ENCODE measurements at regions not wholly inside any gene's neighbourhood (a gene's known extent, or its start where the extent isn't known, plus 50 kb on each side); places are given as distances from the start of the nearest gene placed in this dataset.
A peak's percentile ranks its signal among the peaks of the same experiment; 100 is the strongest.

DNA sequence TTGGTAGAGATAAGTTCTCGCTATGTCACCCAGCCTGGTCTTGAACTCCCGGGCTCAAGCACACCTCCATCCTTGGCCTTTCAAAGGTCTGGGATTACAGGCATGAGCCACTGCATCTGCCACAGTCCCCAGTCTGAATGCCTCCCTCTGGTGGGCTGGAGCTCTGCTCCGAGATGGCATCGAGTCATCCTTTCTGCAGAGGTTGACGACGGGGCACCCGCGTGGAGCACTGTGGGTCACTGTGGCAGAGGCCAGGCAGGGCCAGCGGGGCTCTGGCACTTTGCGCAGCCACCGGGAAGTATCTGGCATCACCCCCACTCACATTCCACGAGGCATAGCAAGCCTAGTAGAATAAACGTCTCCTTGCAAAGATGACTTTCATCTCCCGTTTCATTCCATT lies 163.3 kb upstream of the DIO3 start:
- no peak for DNase-seq
- Histone ChIP-seq H3K9me3 (no peaks in the 10 kb centered on the region), H3K4me1 (peaks cover 0 to under 1% (median 0%) of the 10 kb centered on the region in 4 donors), H3K27me3 (peaks cover 0 to 28% of the 10 kb centered on the region in 2 donors), H3K27ac (no peak overlapping the region), H3K36me3 (no peaks in the 10 kb centered on the region), H3K4me3 (no peak overlapping the region)
- TF ChIP-seq, protein P1, sequence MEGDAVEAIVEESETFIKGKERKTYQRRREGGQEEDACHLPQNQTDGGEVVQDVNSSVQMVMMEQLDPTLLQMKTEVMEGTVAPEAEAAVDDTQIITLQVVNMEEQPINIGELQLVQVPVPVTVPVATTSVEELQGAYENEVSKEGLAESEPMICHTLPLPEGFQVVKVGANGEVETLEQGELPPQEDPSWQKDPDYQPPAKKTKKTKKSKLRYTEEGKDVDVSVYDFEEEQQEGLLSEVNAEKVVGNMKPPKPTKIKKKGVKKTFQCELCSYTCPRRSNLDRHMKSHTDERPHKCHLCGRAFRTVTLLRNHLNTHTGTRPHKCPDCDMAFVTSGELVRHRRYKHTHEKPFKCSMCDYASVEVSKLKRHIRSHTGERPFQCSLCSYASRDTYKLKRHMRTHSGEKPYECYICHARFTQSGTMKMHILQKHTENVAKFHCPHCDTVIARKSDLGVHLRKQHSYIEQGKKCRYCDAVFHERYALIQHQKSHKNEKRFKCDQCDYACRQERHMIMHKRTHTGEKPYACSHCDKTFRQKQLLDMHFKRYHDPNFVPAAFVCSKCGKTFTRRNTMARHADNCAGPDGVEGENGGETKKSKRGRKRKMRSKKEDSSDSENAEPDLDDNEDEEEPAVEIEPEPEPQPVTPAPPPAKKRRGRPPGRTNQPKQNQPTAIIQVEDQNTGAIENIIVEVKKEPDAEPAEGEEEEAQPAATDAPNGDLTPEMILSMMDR (IDR thresholded peaks at IDR 0.05): no peak
- intact Hi-C loops (cut with DNase I; ENCODE audit: low total_unique reads): no loop called here

- Histone ChIP-seq H3K9me3 (no peaks in the 10 kb centered on the region), H3K4me1 (peaks cover 0 to 3% (median 0%) of the 10 kb centered on the region in 4 donors), H3K4me3 (no peak overlapping the region), H3K27me3 (peaks cover 0 to 34% of the 10 kb centered on the region in 2 donors), H3K36me3 (no peaks in the 10 kb centered on the region), H3K27ac (no peak overlapping the region)
- no peak for DNase-seq
- intact Hi-C loops (cut with DNase I; ENCODE audit: low total_unique reads): no loop called here
- TF ChIP-seq, protein P1 (IDR thresholded peaks at IDR 0.05): no peak
These were observed 161.4 kb upstream of the DIO3 start for GRCh38 chr14:101399737-101400517.

- intact Hi-C loops (cut with DNase I; ENCODE audit: low total_unique reads): no loop called here
- Histone ChIP-seq H3K27ac (no peak overlapping the region), H3K36me3 (no peaks in the 10 kb centered on the region), H3K4me3 (no peak overlapping the region), H3K9me3 (no peaks in the 10 kb centered on the region), H3K4me1 (peaks cover 0 to 3% (median 0%) of the 10 kb centered on the region in 4 donors), H3K27me3 (peaks cover 0 to 34% of the 10 kb centered on the region in 2 donors)
- no peak for DNase-seq
- TF ChIP-seq, protein P1 (IDR thresholded peaks at IDR 0.05): no peak
These were observed 160.5 kb upstream of the DIO3 start for GRCh38 chr14:101400830-101401229.

DNA sequence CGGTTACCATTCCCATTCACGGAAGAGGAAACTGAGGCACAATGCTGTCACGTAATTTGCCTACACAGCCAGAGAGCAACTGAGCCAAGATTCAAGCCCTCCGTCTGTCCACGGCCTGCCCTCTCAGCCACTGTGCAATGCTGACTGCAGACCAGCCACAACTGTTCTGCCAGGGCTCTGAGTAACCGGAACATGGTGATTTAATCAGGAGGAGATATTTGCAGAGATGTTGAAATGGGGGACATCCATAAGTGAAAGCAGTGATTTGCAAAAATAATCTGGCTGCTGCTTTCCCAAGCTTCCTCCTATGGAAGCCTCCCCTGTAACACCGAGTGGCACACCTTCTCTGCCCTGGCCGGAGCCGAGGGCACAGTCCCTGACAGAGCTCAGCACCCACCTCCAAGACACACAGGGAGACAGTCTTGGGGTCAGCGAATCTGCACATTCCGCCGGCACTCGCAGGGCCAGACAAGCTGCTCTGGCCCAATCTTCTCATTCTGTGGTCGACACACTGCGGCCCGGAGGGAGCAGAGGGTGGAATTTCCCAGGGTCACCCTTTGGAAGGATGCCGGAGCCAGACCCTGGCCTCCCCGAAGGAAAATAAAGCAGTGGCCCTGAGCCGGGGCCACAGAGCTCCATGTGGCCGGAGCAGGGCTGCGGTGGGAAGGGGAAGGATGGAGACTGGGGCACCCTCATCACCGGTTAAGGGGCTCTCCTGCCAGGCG lies 158.2 kb upstream of the DIO3 start:
- Histone ChIP-seq H3K27ac (peak overlapping the region in 1 of 2 donors; percentile 6), H3K36me3 (no peaks in the 10 kb centered on the region), H3K4me3 (no peak overlapping the region), H3K9me3 (no peaks in the 10 kb centered on the region), H3K27me3 (peaks cover 0 to 31% of the 10 kb centered on the region in 2 donors), H3K4me1 (peaks cover 0 to 17% (median 10%) of the 10 kb centered on the region in 4 donors)
- peak in 1 of 2 donors; percentile 60 for DNase-seq
- TF ChIP-seq, protein P1 (IDR thresholded peaks at IDR 0.05): no peak
- intact Hi-C loops (cut with DNase I; ENCODE audit: low total_unique reads): no loop called here

- H3K27ac ChIP-seq: no peak overlapping the region
- no peaks in the 10 kb centered on the region for H3K9me3 ChIP-seq
- intact Hi-C loops (cut with DNase I; ENCODE audit: low total_unique reads): no loop called here
- TF ChIP-seq, protein P1 (IDR thresholded peaks at IDR 0.05): no peak
- no peaks in the 10 kb centered on the region for H3K36me3 ChIP-seq
- H3K4me1 ChIP-seq: peaks cover 0 to 29% (median 13%) of the 10 kb centered on the region in 4 donors
- H3K27me3 ChIP-seq: peaks cover 0 to 23% of the 10 kb centered on the region in 2 donors
- H3K4me3 ChIP-seq: no peak overlapping the region
- no peak for DNase-seq
These were observed 156.7 kb upstream of the DIO3 start for GRCh38 chr14:101404426-101405170.

Measured in tibial artery (tissue), 4 donors.